ENCODE measurements at regions not wholly inside any gene's neighbourhood (a gene's known extent, or its start where the extent isn't known, plus 50 kb on each side); places are given as distances from the start of the nearest gene placed in this dataset.

DNA sequence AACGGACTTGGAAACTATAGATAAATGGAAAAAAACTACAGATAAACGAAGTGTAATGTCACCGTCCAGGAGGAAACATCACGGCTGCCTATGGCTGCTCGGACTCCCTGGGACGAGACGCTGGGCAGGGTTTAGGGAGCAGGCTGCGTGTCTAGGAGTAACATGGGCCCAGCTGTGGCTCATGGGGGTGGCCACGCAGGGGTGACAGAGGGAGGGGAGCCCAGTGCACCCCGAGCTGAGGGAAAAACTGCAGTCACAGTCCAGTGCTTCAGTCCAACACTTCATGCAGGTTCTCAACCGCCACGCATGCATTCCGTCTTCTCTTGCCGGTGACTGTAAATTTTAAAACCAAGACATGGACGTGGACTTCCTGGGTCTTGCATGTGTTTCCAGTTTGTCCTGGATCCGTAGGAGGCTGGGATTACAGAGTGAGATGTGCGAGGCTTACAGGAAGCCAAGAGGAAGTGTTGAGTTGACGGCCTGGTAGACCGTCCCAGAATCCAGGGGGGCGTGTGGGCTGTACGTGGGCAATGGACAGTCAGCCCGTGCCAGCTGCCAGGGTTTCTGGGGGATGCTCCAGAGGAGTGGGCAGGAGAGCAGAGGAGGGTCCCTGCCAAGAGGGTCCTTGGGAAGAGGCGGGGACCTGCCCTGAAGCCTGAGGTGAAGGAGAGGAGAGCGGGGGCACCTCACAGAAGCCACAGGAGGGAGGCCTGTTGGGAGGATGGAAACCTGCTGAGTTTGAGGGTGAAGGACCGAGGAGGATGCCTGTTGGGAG lies 691.4 kb downstream of the BRD1 start:
- Histone ChIP-seq H3K4me3 (ENCODE audit: low read length) (no peak overlapping the region), H4K20me1 (ENCODE audit: insufficient read depth, low read length) (no peaks in the 10 kb centered on the region), H3K9me3 (replicated peaks; ENCODE audit: insufficient read depth, low read length) (no peaks in the 10 kb centered on the region), H3K27me3 (replicated peaks; ENCODE audit: insufficient read depth, low read length) (peaks cover 64% of the 10 kb centered on the region), H3K9ac (ENCODE audit: low read length) (no peak overlapping the region), H3K79me2 (ENCODE audit: low read length) (no peaks in the 10 kb centered on the region), H3K4me1 (ENCODE audit: low read length) (no peaks in the 10 kb centered on the region), H3K4me2 (ENCODE audit: low read depth, low read length) (no peak overlapping the region), H3F3A (ENCODE audit: insufficient read depth, low read length) (no peaks in the 10 kb centered on the region), H2AFZ (ENCODE audit: low read length) (no peak overlapping the region), H3K9me2 (replicated peaks; ENCODE audit: insufficient read depth, low read length) (no peaks in the 10 kb centered on the region), H3K27ac (ENCODE audit: low read length) (no peak overlapping the region), H3K36me3 (replicated peaks; ENCODE audit: insufficient read depth, low read length) (no peaks in the 10 kb centered on the region)
- TF ChIP-seq EZH2 (optimal IDR thresholded peaks at IDR 0.05; ENCODE audit: low read depth, low read length), result no peak
- TF ChIP-seq CTCF (IDR thresholded peaks at IDR 0.05; ENCODE audit: low read length), result no peak
- TF ChIP-seq EZH2phosphoT487 (IDR thresholded peaks at IDR 0.05; ENCODE audit: low read length), result no peak
- no peak for DNase-seq

DNA sequence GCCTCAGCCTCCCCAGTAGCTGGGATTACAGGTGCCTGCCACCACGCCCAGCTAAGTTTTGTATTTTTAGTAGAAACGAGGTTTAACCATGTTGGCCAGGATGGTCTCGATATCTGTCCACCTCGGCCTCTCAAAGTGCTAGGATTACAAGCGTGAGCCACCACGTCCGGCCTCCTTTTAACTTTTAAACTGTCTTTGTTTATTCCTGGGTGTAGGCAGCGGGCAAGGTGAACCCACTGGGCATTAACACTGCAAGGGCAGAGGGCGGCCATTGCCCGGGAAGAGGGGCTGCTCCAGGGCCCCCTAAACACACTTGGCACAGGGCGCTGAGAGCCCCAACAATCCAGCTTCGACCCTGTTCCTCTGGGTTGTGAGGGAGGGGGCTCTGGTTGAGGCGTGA lies 693.6 kb downstream of the BRD1 start:
- no peaks in the 10 kb centered on the region for H3K4me1 ChIP-seq (ENCODE audit: low read length)
- no peak overlapping the region for H3K4me3 ChIP-seq (ENCODE audit: low read length)
- no peaks in the 10 kb centered on the region for H4K20me1 ChIP-seq (ENCODE audit: insufficient read depth, low read length)
- H3K36me3 ChIP-seq (replicated peaks; ENCODE audit: insufficient read depth, low read length), result no peaks in the 10 kb centered on the region
- peaks cover 58% of the 10 kb centered on the region for H3K27me3 ChIP-seq (replicated peaks; ENCODE audit: insufficient read depth, low read length)
- no peaks in the 10 kb centered on the region for H3F3A ChIP-seq (ENCODE audit: insufficient read depth, low read length)
- no peak overlapping the region for H2AFZ ChIP-seq (ENCODE audit: low read length)
- H3K9me3 ChIP-seq (replicated peaks; ENCODE audit: insufficient read depth, low read length), result no peaks in the 10 kb centered on the region
- H3K79me2 ChIP-seq (ENCODE audit: low read length), result no peaks in the 10 kb centered on the region
- no peak overlapping the region for H3K27ac ChIP-seq (ENCODE audit: low read length)
- no peak overlapping the region for H3K9ac ChIP-seq (ENCODE audit: low read length)
- DNase-seq, result no peak
- no peak overlapping the region for H3K4me2 ChIP-seq (ENCODE audit: low read depth, low read length)
- no peaks in the 10 kb centered on the region for H3K9me2 ChIP-seq (replicated peaks; ENCODE audit: insufficient read depth, low read length)
- TF ChIP-seq EZH2phosphoT487 (IDR thresholded peaks at IDR 0.05; ENCODE audit: low read length) (no peak), EZH2 (optimal IDR thresholded peaks at IDR 0.05; ENCODE audit: low read depth, low read length) (no peak), CTCF (IDR thresholded peaks at IDR 0.05; ENCODE audit: low read length) (no peak)

DNA sequence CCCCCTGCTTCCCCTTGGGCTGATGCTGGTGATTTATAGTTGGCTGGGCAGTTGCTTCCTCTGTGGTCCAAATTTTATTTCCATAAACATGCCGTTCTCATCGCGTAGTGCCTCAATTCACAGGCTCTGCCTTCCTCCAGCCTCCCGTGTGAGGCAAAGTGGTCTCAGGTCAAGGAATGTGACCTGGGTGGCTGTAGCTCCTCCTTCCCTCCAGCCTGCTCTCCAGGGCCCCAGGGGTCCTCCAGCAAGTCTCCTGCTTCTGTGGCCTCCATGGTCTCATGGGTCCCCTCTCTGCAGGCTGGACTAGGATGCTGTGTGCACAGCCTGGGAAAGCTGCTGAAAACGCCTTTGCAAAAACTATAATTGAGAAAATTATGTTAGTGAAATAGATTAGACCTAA lies 694.1 kb downstream of the BRD1 start:
- Histone ChIP-seq H3K9ac (ENCODE audit: low read length) (no peak overlapping the region), H3K27me3 (replicated peaks; ENCODE audit: insufficient read depth, low read length) (peaks cover 63% of the 10 kb centered on the region)
- TF ChIP-seq EZH2phosphoT487 (IDR thresholded peaks at IDR 0.05; ENCODE audit: low read length) (no peak), EZH2 (optimal IDR thresholded peaks at IDR 0.05; ENCODE audit: low read depth, low read length) (no peak), CTCF (IDR thresholded peaks at IDR 0.05; ENCODE audit: low read length) (no peak)

More for the DNA sequence above, 694.1 kb downstream of the BRD1 start:
- Histone ChIP-seq H3K9me2 (replicated peaks; ENCODE audit: insufficient read depth, low read length) (no peaks in the 10 kb centered on the region), H3K79me2 (ENCODE audit: low read length) (no peaks in the 10 kb centered on the region), H3K4me3 (ENCODE audit: low read length) (no peak overlapping the region), H3K9me3 (replicated peaks; ENCODE audit: insufficient read depth, low read length) (no peaks in the 10 kb centered on the region), H3K4me1 (ENCODE audit: low read length) (no peaks in the 10 kb centered on the region), H3K27ac (ENCODE audit: low read length) (no peak overlapping the region), H3K4me2 (ENCODE audit: low read depth, low read length) (no peak overlapping the region), H2AFZ (ENCODE audit: low read length) (no peak overlapping the region), H3F3A (ENCODE audit: insufficient read depth, low read length) (no peaks in the 10 kb centered on the region), H3K36me3 (replicated peaks; ENCODE audit: insufficient read depth, low read length) (no peaks in the 10 kb centered on the region), H4K20me1 (ENCODE audit: insufficient read depth, low read length) (no peaks in the 10 kb centered on the region)
- DNase-seq, result no peak

Data from MM.1S (cell line).